Activated T-cell treated with anti-CD3 and anti-CD28 coated beads, Interleukin-2, amount 50 U/mL, for 48 hours (primary cell): ENCODE measurements at regions not wholly inside any gene's neighbourhood (a gene's known extent, or its start where the extent isn't known, plus 50 kb on each side); places are given as distances from the start of the nearest gene placed in this dataset.

ENCODE experiments used
- DNase-seq, 2 experiments: peaks; one replicate each; pipeline ENCODE4 v3.0.0-alpha.2; 2020

DNA sequence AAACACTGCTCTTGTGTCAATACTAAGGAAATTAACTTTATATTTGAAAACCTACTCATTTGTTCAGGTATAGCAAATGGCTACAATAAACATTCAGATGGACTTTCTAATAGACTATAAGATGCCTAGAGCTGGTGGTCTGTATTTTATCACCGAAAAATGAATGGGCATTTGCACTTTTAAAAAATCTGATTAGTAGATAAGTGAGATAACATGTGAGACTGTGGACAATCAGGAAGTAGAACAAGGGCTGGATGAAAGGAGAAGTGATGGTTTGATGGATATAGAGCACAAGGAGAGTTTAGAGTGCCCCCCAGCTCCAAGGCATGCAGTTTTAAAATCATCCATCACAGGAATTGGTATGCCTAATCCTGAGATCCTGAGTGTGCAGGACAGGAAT lies 308.4 kb upstream of the RARB start:
- DNase-seq, result no peak

DNA sequence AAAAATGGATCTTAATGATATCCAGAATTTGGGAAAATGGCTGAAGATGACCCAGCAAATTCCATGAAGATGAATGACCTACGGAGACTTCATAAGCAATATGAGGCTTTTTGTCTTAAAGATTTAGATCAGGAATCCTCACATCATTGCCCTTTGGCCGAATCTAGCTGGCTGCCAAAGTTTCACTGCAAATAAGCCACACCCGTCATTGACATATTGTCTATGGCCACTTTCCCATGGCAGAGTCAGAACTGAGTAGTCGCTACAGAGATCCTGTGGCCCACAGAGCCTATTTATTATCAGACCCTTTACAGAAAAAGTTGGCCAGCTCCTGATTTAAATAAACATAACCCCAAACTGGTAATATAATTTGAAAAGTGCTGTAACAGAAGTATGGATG lies 307.4 kb upstream of the RARB start:
- no peak for DNase-seq

GRCh38 chr3:25125201-25125600 lies 302.9 kb upstream of the RARB start:
- no peak for DNase-seq

- DNase-seq, result no peak
Observed at GRCh38 chr3:25128735-25129134, 299.3 kb upstream of the RARB start.

GRCh38 chr3:25130724-25131520 lies 297.1 kb upstream of the RARB start:
- DNase-seq, result no peak

DNA sequence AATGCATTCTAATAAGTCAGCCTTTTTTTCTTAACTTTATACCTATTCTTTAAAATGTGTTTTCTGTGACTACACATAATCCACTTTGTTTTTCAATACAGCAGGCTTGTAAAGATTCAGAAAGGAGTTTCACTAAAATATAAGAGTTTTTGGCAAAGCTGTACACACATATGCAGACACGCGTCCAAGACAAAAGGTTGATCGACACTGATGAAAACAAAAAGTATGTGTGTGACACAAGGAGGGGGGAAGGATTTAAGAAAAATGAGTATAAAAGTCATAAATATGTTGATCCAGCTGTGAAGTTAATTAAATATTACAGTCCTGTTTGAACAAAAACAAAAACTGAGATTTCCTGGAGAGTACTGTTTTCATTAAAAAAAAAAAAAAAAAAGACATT lies 294.5 kb upstream of the RARB start:
- no peak for DNase-seq

DNA sequence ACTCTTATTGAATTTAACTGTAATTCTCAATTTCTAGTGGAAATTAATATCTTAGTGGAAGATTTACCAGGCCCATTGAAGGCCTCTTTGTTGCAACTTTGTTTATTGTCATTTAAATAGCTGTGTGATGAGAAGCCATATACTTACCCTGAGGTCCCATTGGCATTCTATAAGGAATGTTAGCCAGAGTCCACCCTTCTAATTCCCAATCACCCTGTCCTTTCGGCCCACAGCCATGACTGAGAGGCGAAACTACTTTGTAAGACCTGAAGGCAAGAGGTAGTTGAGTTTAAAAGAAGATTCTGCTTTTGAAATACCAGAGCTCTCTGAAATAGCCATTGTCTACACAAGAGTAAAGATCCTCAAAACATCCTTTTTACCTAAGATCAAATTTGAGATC lies 290.5 kb upstream of the RARB start:
- DNase-seq, result no peak

DNA sequence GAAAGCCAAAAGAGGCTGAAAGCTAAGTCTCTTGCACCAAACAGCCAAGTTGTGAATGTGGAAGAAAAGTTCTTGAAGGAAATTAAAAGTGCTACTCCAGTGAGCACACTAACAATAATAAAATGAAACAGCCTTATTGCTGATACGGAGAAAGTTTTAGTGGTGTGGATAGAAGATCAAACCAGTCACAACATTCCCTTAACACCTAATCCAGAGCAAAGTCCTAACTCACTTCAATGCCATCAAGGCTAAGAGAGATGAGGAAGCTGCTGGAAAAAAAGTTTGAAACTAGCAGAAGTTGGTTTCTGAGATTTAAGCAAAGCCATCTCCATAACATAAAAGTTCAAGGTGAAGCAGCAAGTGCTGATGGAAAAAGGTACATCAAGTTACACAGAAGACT lies 288.8 kb upstream of the RARB start:
- DNase-seq, result no peak

GRCh38 chr3:25142609-25143355 lies 285.3 kb upstream of the RARB start:
- no peak for DNase-seq

DNA sequence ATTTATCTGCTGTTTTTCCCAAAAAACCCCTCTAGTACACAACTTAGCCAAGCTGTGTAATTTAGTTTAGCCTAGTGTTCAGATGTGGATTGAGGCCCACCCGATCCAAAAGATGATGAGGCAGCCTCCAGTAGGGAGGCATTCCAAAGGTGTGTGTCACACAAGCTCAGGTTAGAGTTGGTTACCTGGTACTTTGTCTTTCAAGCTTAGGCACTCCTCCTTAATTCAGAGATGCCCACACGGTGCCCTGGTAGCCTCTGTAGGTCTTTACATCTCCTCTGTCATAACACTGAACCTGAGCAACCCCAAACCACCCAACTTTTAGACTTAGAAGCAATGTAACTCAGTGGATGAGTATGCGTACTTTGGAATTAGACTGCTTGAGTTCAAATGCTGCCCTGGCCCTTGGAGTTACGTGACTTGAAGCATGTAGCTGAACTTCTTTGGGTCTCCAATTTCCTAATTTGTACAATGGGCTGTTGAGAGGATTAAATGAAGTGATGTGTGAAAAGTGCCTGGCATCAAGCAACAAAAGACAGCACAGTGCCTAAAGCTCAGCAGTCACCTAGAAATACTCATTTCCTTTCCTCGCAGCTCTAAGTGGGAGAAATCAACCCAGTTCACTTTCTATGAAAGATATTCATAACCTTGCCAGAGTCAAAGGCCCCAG lies 284.6 kb upstream of the RARB start:
- DNase-seq, result no peak

- DNase-seq, result no peak
Observed at GRCh38 chr3:25144430-25144829, 283.6 kb upstream of the RARB start.

- no peak for DNase-seq
Observed at GRCh38 chr3:25145176-25145575, 282.9 kb upstream of the RARB start.

DNA sequence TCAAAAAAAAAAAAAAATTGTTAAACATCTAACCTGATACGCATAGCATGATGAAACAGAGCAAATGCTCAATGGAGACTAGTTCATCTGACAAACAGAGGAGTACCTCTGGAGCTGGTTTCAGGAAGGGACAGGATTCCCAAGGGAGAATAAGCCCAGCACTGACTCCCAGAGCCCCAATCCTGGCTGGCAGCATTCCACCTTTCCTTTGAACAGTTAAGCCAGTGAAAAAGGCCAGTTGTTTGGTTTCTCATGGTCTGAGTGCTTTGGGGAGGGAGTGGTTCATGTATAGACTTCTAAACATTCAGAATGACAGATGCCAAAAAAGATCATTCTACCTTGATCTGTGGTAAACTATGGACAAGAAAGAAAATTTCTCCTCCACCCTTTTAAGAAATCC lies 277.9 kb upstream of the RARB start:
- no peak for DNase-seq

DNA sequence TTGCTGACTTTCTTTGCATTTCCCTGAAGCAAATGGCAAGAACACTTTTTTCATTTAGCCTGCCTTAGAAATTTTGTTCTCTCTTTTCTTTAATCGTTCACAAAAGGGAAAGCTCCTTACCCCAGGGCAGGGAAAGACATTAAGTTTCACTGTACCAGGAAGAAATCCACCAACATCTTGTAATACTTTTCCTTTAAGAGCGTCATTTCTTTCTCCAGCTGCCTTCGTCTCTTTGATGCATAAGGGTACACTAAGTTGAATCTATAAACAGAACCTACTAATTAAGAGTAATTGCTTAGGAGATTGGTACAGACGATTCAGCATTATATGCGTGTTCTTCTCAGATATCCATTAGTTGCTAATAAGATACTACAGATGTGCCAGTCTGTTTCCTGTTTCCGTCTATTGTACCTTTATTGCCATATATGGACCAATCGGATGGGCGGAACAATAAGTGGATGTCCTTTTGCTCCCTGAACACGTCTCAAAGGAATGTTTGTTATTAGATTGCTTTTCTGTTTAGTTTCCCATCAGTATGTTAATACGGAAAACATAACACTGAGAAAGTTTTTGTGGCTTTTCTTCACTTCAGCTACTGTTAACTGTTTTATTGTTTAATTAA lies 276.7 kb upstream of the RARB start:
- DNase-seq, result no peak

DNA sequence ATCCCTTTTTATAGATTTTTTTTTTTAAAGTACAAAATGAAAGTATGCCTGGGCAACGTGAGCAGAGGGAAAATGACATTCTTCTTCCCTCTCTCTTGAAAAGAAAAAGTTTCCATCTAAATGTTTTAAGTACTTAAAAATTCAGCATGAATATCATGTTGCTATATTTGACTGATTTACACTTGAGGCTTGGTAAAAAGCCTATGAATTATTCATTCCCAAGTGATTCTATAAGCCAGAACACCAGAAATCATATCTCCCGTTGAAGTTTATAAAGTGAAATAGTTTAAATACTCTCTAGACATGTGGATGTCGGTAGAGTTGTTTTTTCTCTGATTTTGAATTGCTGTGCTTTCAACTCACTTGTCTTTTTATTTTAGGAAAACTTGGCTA lies 276.2 kb upstream of the RARB start:
- DNase-seq, result no peak

DNA sequence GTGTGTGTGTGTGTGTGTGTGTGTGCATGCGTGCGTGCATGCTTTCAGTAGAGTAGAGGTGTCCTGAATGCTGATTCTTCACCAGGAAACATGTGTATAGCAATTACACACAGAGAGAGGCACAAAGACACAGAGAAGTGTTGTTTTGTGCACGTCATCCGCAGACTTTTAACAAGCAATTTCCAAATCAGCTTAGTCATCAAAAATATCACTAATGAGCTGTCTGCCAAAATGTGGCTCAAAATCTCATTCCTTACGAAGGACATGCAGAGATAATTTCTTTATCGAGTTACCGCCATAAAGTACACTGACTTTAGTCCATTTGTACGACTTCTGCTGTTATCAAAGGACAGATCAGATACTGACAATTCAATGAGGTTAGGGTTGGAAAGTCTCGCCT lies 274.9 kb upstream of the RARB start:
- DNase-seq, result no peak

DNA sequence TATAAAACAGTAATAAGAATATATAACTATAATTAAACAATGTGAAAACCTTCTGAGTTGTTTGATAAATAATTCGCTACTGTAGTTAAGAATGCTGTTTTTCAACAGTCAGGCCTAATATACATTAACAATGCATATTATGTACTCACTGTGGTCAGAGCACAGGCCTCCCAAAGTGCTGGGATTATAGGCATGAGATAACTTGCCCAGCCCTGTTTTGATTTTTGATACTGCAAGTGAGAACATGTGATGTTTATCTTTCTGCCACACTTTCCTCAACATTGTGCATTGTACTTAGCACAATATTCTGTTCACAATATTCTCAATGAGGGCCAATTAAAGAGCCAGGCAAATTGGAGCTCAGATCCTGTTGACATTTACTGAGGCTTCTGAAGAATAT lies 274.5 kb upstream of the RARB start:
- DNase-seq, result no peak

GRCh38 chr3:25155652-25156471 lies 272.2 kb upstream of the RARB start:
- DNase-seq, result no peak

GRCh38 chr3:25156626-25157025 lies 271.4 kb upstream of the RARB start:
- DNase-seq, result no peak

DNA sequence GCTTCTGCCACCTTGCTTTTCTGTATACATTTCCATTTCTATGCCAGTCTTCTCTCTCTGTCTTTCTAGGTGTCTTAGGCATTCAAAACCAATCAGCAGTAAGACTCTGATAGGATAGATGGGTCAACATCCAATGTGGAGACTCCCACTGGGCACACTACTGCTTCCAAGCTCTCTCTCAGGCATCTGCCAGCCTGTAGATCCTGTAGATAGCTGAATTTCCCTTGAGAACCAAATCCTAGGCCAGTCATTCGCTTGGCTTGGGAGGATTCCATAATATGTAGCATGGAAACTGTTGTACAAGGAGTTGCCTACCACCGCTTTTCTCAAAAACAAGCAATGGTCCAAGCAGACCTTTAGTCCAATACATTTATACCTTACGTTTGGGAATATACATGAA lies 262.8 kb upstream of the RARB start:
- DNase-seq, result no peak

DNA sequence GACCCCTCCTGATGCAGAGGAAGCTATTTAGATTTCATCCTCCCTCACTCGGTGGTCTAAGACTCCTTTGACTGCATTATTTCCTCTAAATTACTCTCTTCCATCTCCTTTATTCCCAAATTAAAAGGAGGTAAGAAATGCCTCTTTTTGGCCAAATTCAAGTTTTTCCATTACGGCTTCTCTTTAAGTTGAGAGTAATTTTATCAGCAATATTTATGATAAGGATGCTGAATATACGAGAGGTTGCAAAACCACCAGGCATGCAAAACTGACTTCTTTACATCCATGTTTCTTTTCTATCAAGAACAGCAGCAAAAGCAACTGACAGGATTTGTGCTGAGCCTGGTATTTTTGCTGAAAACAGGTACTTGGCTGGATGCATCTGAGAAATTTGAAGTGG lies 262.0 kb upstream of the RARB start:
- DNase-seq, result no peak

GRCh38 chr3:25169151-25169550 lies 258.9 kb upstream of the RARB start:
- no peak for DNase-seq

- no peak for DNase-seq
Observed at GRCh38 chr3:25170021-25170420, 258.0 kb upstream of the RARB start.
